GM21390 (cell line): ENCODE measurements at regions not wholly inside any gene's neighbourhood (a gene's known extent, or its start where the extent isn't known, plus 50 kb on each side); places are given as distances from the start of the nearest gene placed in this dataset.
"Not testable (repeated sequence)": the region's sequence is repeated elsewhere in the genome, so short reads cannot be mapped to it uniquely, and the experiment has no call there.

ENCODE experiments used
- ATAC-seq: cut with Tn5 transposase; IDR thresholded peaks from one replicate; pipeline ENCODE4 v1.9.1; 2021; ENCODE audit not compliant: unreplicated experiment

- ATAC-seq, result no peak
Measured at GRCh38 chr10:60623627-60624026, 154.7 kb upstream of the CDK1 start.

- no peak for ATAC-seq
Measured at GRCh38 chr10:60621018-60621417, 157.3 kb upstream of the CDK1 start.

- ATAC-seq, result no peak
Measured at GRCh38 chr10:60618861-60619260, 159.4 kb upstream of the CDK1 start.

GRCh38 chr10:60615541-60615940 is 162.7 kb upstream of the CDK1 start:
- ATAC-seq, result no peak

GRCh38 chr10:60614363-60614762 is 163.9 kb upstream of the CDK1 start:
- no peak for ATAC-seq

- no peak for ATAC-seq
Measured at GRCh38 chr10:60613434-60613833, 164.8 kb upstream of the CDK1 start.

- no peak for ATAC-seq
Measured at GRCh38 chr10:60611291-60611747, 167.0 kb upstream of the CDK1 start.

GRCh38 chr10:60607372-60607771 is 170.9 kb upstream of the CDK1 start:
- ATAC-seq, result no peak

- no peak for ATAC-seq
Measured at GRCh38 chr10:60606343-60607080, 171.8 kb upstream of the CDK1 start.

- no peak for ATAC-seq
Measured at GRCh38 chr10:60605476-60605875, 172.8 kb upstream of the CDK1 start.

GRCh38 chr10:60604342-60604741 is 173.9 kb upstream of the CDK1 start:
- no peak for ATAC-seq

- no peak for ATAC-seq
Measured at GRCh38 chr10:60597513-60597912, 180.8 kb upstream of the CDK1 start.

- ATAC-seq, result no peak
Measured at GRCh38 chr10:60595852-60596251, 182.4 kb upstream of the CDK1 start.

- no peak for ATAC-seq
Measured at GRCh38 chr10:60594476-60595051, 183.7 kb upstream of the CDK1 start.

GRCh38 chr10:60591119-60591518 is 187.2 kb upstream of the CDK1 start:
- ATAC-seq, result no peak

GRCh38 chr10:60589376-60589775 is 188.9 kb upstream of the CDK1 start:
- ATAC-seq, result no peak

- not testable (repeated sequence) for ATAC-seq
Measured at GRCh38 chr10:60581782-60582181, 192.1 kb upstream of the ANK3 start.

GRCh38 chr10:60578217-60578616 is 188.5 kb upstream of the ANK3 start:
- ATAC-seq, result no peak

- no peak for ATAC-seq
Measured at GRCh38 chr10:60576130-60577069, 186.7 kb upstream of the ANK3 start.

GRCh38 chr10:60575105-60575504 is 185.4 kb upstream of the ANK3 start:
- no peak for ATAC-seq

GRCh38 chr10:60574388-60574787 is 184.7 kb upstream of the ANK3 start:
- no peak for ATAC-seq

- ATAC-seq, result peak; percentile 47
Measured at GRCh38 chr10:60573336-60573735, 183.7 kb upstream of the ANK3 start.
